ENCODE measurements at regions not wholly inside any gene's neighbourhood (a gene's known extent, or its start where the extent isn't known, plus 50 kb on each side); places are given as distances from the start of the nearest gene placed in this dataset.

GRCh38 chr9:70465904-70466303, 51.4 kb upstream of the KLF9 start:
- TF ChIP-seq POLR2A (IDR thresholded peaks at IDR 0.05; ENCODE audit: low read length) = no peak
- no peak for TF ChIP-seq GATA1 (IDR thresholded peaks at IDR 0.05; ENCODE audit: low read depth, low read length)

Measured in erythroblast (primary cell).